ENCODE measurements at regions not wholly inside any gene's neighbourhood (a gene's known extent, or its start where the extent isn't known, plus 50 kb on each side); places are given as distances from the start of the nearest gene placed in this dataset.

GRCh38 chr17:14946481-14946880 is 318.6 kb downstream of the PMP22 start:
- no peak overlapping the region for H3K4me3 ChIP-seq (ENCODE audit: low read depth, low read length)
- TF ChIP-seq CTCF (IDR thresholded peaks at IDR 0.05; ENCODE audit: control insufficient read depth, extremely low read depth, insufficient read depth): no peak
- no peak for DNase-seq (ENCODE audit: low read depth)

DNA sequence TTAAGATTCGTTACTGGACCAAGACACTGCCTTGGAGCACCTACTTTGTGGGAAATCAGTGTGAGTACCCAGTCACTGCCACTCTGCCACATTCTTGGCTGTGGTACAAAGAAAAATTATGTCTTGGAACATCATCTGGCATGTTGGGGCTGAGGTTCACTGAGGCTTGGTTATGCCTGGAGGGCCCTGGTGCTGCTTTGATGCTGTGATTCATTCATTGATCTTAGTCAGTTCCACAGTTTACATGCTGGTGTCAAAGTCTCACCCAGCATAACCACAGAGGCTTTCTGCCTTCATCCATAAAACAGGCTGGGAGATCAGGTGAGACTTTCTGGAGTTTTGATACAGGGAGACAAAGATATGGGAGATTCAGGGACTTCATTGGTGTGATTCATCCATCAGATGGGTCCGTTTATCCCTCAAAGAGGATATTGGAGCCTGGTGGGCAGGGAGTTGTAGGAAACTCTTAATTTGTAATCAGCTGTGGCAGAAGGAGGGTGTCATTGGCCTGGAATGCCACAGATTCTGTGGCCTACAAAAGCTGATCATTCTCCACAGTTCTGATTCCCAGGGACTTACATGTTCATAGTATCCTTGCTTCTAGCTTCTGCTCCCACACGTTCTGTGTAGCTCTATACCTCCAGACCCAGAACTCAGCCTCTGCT is 322.5 kb downstream of the PMP22 start:
- TF ChIP-seq CTCF (IDR thresholded peaks at IDR 0.05; ENCODE audit: control insufficient read depth, extremely low read depth, insufficient read depth): no peak
- H3K4me3 ChIP-seq (ENCODE audit: low read depth, low read length): no peak overlapping the region
- no peak for DNase-seq (ENCODE audit: low read depth)

GRCh38 chr17:14940938-14941265 is 324.2 kb downstream of the PMP22 start:
- no peak for TF ChIP-seq CTCF (IDR thresholded peaks at IDR 0.05; ENCODE audit: control insufficient read depth, extremely low read depth, insufficient read depth)
- no peak for DNase-seq (ENCODE audit: low read depth)
- no peak overlapping the region for H3K4me3 ChIP-seq (ENCODE audit: low read depth, low read length)

GRCh38 chr17:14940108-14940937 is 324.8 kb downstream of the PMP22 start:
- DNase-seq (ENCODE audit: low read depth): no peak
- H3K4me3 ChIP-seq (ENCODE audit: low read depth, low read length): no peak overlapping the region
- no peak for TF ChIP-seq CTCF (IDR thresholded peaks at IDR 0.05; ENCODE audit: control insufficient read depth, extremely low read depth, insufficient read depth)

DNA sequence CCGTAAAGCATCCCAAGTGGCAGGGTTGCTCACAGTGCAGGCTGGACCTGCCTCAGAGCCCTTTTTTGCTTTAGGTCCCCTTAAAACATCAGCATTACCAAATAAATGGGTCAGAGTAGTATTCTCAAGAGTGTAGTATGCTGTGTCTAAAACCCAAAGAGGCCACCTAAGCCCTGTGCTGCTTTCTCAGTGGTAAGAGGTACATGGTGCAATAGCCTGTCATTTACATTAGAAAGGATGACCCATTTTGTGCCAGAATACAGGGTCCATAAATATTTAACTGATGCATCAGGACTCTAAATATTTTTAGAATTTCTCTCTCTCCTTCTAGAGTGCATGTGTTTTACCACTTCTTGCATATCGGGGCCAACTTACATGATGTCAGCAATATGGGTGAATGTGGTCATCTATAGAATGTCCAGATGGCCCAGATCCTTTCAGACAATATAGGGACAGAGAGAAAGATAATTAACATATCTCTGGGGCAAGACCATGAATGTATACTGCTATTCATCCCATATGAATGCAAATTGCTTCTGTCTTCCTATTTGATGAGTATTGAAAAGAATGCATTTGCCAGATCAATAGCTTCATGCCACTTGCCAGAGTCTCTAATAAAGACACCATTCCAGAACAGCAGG is 329.2 kb downstream of the PMP22 start:
- TF ChIP-seq CTCF (IDR thresholded peaks at IDR 0.05; ENCODE audit: control insufficient read depth, extremely low read depth, insufficient read depth): no peak
- H3K4me3 ChIP-seq (ENCODE audit: low read depth, low read length): no peak overlapping the region
- no peak for DNase-seq (ENCODE audit: low read depth)

GRCh38 chr17:14935139-14935841 is 329.8 kb downstream of the PMP22 start:
- no peak for TF ChIP-seq CTCF (IDR thresholded peaks at IDR 0.05; ENCODE audit: control insufficient read depth, extremely low read depth, insufficient read depth)
- no peak overlapping the region for H3K4me3 ChIP-seq (ENCODE audit: low read depth, low read length)
- DNase-seq (ENCODE audit: low read depth): no peak
